Cardiac fibroblast (primary cell): ENCODE measurements at regions not wholly inside any gene's neighbourhood (a gene's known extent, or its start where the extent isn't known, plus 50 kb on each side); places are given as distances from the start of the nearest gene placed in this dataset.
A peak's percentile ranks its signal among the peaks of the same experiment; 100 is the strongest.

ENCODE experiments used
- DNase-seq, 2 donors: peaks; one replicate each; pipeline versions ENCODE4 v3.0.0 to v3.0.0-alpha.2; 2010; ENCODE audit warnings: low read depth in 2 of 2
- H3K4me3 ChIP-seq, 2 donors: replicated peaks in 1 of 2; 1 replicate in 1 of 2; 2 replicates in 1 of 2; pipeline ENCODE4 v1.5.1; 2011; ENCODE audit warnings: low read depth in 2 of 2, low read length in 2 of 2, mild to moderate bottlenecking in 2 of 2, moderate library complexity in 1 of 2
- CTCF ChIP-seq: IDR thresholded peaks from one replicate; pipeline ENCODE4 v1.5.1; 2011; ENCODE audit warnings: low read depth, mild to moderate bottlenecking, low read length, inconsistent platforms

GRCh38 chr13:68506888-68507551, 1276.9 kb upstream of the PCDH9 start:
- no peak overlapping the region for H3K4me3 ChIP-seq
- no peak for DNase-seq
- TF ChIP-seq CTCF, result no peak

GRCh38 chr13:68490594-68490993, 1260.5 kb upstream of the PCDH9 start:
- no peak for DNase-seq
- no peak for TF ChIP-seq CTCF
- no peak overlapping the region for H3K4me3 ChIP-seq

- no peak for TF ChIP-seq CTCF
- no peak for DNase-seq
- no peak overlapping the region for H3K4me3 ChIP-seq
Measured at GRCh38 chr13:68481130-68481529, 1251.0 kb upstream of the PCDH9 start.

- no peak for TF ChIP-seq CTCF
- no peak for DNase-seq
- H3K4me3 ChIP-seq, result no peak overlapping the region
Measured at GRCh38 chr13:68473834-68474326, 1243.7 kb upstream of the PCDH9 start.

GRCh38 chr13:68467160-68467559, 1237.0 kb upstream of the PCDH9 start:
- no peak for DNase-seq
- no peak for TF ChIP-seq CTCF

GRCh38 chr13:68440874-68441273, 1210.7 kb upstream of the PCDH9 start:
- DNase-seq, result no peak
- H3K4me3 ChIP-seq, result no peak overlapping the region
- TF ChIP-seq CTCF, result no peak

More at GRCh38 chr13:68467160-68467559, 1237.0 kb upstream of the PCDH9 start:
- no peak overlapping the region for H3K4me3 ChIP-seq

- DNase-seq, result peak in 1 of 2 donors; percentile 14
- no peak overlapping the region for H3K4me3 ChIP-seq
- no peak for TF ChIP-seq CTCF
Measured at GRCh38 chr13:68439817-68440216, 1209.7 kb upstream of the PCDH9 start.
